HTR-8/SVneo (cell line): ENCODE measurements at regions not wholly inside any gene's neighbourhood (a gene's known extent, or its start where the extent isn't known, plus 50 kb on each side); places are given as distances from the start of the nearest gene placed in this dataset.

Experiments used
- DNase-seq: peaks from one replicate; pipeline ENCODE4 v3.0.0; 2011; ENCODE audit warnings: low spot score, mixed read lengths; ENCODE audit not compliant: insufficient read length
- FAIRE-seq: peaks from 2 replicates; lab custom pipeline; 2011; peaks lifted over from hg19 to GRCh38; lab: Jason Lieb, UNC

GRCh38 chr6:71577766-71578165 is 289.2 kb downstream of the OGFRL1 start:
- FAIRE-seq (no peak), DNase-seq (no peak)

- FAIRE-seq (no peak), DNase-seq (no peak)
Measured at GRCh38 chr6:71579902-71580301, 291.3 kb downstream of the OGFRL1 start.

- no peak for FAIRE-seq
- no peak for DNase-seq
Measured at GRCh38 chr6:71582820-71583219, 294.2 kb downstream of the OGFRL1 start.

- FAIRE-seq = peak; percentile 9
- no peak for DNase-seq
Measured at GRCh38 chr6:71584712-71585436, 296.3 kb downstream of the OGFRL1 start.

- DNase-seq (no peak), FAIRE-seq (no peak)
Measured at GRCh38 chr6:71585472-71585871, 296.9 kb downstream of the OGFRL1 start.

GRCh38 chr6:71588490-71588889 is 297.9 kb upstream of the RIMS1 start:
- DNase-seq (no peak), FAIRE-seq (no peak)

GRCh38 chr6:71589254-71589653 is 297.1 kb upstream of the RIMS1 start:
- FAIRE-seq = no peak
- no peak for DNase-seq

GRCh38 chr6:71592643-71593042 is 293.7 kb upstream of the RIMS1 start:
- no peak for DNase-seq
- no peak for FAIRE-seq

GRCh38 chr6:71599359-71599758 is 287.0 kb upstream of the RIMS1 start:
- no peak for DNase-seq
- FAIRE-seq = no peak

- DNase-seq (peak; percentile 7), FAIRE-seq (no peak)
Measured at GRCh38 chr6:71602385-71603007, 283.9 kb upstream of the RIMS1 start.

GRCh38 chr6:71603021-71603420 is 283.3 kb upstream of the RIMS1 start:
- FAIRE-seq (no peak), DNase-seq (no peak)

GRCh38 chr6:71608646-71609045 is 277.7 kb upstream of the RIMS1 start:
- FAIRE-seq (no peak), DNase-seq (peak; percentile 2)

- DNase-seq (no peak), FAIRE-seq (no peak)
Measured at GRCh38 chr6:71619836-71620235, 266.5 kb upstream of the RIMS1 start.

GRCh38 chr6:71621918-71622519 is 264.3 kb upstream of the RIMS1 start:
- FAIRE-seq = no peak
- peak; percentile 5 for DNase-seq

GRCh38 chr6:71642120-71642519 is 244.2 kb upstream of the RIMS1 start:
- FAIRE-seq (no peak), DNase-seq (no peak)

- FAIRE-seq = no peak
- no peak for DNase-seq
Measured at GRCh38 chr6:71642793-71643192, 243.6 kb upstream of the RIMS1 start.

GRCh38 chr6:71645299-71645698 is 241.1 kb upstream of the RIMS1 start:
- FAIRE-seq (no peak), DNase-seq (no peak)

- DNase-seq = no peak
- no peak for FAIRE-seq
Measured at GRCh38 chr6:71649915-71650314, 236.4 kb upstream of the RIMS1 start.

GRCh38 chr6:71651636-71652035 is 234.7 kb upstream of the RIMS1 start:
- DNase-seq = no peak
- no peak for FAIRE-seq

- FAIRE-seq (no peak), DNase-seq (no peak)
Measured at GRCh38 chr6:71656121-71656520, 230.2 kb upstream of the RIMS1 start.

- DNase-seq = no peak
- FAIRE-seq = no peak
Measured at GRCh38 chr6:71665931-71666330, 220.4 kb upstream of the RIMS1 start.

- no peak for FAIRE-seq
Measured at GRCh38 chr6:71672876-71673275, 213.5 kb upstream of the RIMS1 start.

More at GRCh38 chr6:71672876-71673275, 213.5 kb upstream of the RIMS1 start:
- no peak for DNase-seq
